ENCODE measurements at regions not wholly inside any gene's neighbourhood (a gene's known extent, or its start where the extent isn't known, plus 50 kb on each side); places are given as distances from the start of the nearest gene placed in this dataset.

- no peaks in the 10 kb centered on the region for H3K79me2 ChIP-seq (ENCODE audit: control insufficient read depth, insufficient read depth, low read length)
- H4K20me1 ChIP-seq (replicated peaks; ENCODE audit: control insufficient read depth, insufficient read depth, low read length) = no peaks in the 10 kb centered on the region
- H3K27me3 ChIP-seq (ENCODE audit: control insufficient read depth in 2 of 2, insufficient read depth in 2 of 2, low read length in 2 of 2) = no peaks in the 10 kb centered on the region
- H3K9me1 ChIP-seq (ENCODE audit: control insufficient read depth, insufficient read depth, low read length) = no peaks in the 10 kb centered on the region
- peak in 1 of 4 experiments; percentile 28 for DNase-seq (ENCODE audit: extremely low read depth in 1 of 4, low spot score in 3 of 4)
- peak overlapping the region; percentile 89 for H2AFZ ChIP-seq (ENCODE audit: low read depth, low read length)
- FAIRE-seq = peak; percentile 70
- H3K27ac ChIP-seq (ENCODE audit: extremely low read depth, low read depth, low read length) = peak overlapping the region; percentile 80
- H3K4me2 ChIP-seq (ENCODE audit: insufficient read depth, low read length) = no peak overlapping the region; the same call in 1 of the 2 replicates
- H3K9ac ChIP-seq (ENCODE audit: insufficient read depth in 1 of 2, low read depth in 2 of 2, low read length in 2 of 2) = peak overlapping the region in 1 of 2 experiments; percentile 53; a peak in 1 of 4 replicates
- H3K4me1 ChIP-seq (replicated peaks in 1 of 2; ENCODE audit: control insufficient read depth in 2 of 2, insufficient read depth in 2 of 2, low read length in 2 of 2) = peaks cover 7 to 43% of the 10 kb centered on the region in 2 experiments
- no peaks in the 10 kb centered on the region for H3K36me3 ChIP-seq (ENCODE audit: control insufficient read depth, insufficient read depth, low read length)
- WGBS (ENCODE audit: insufficient coverage, low coverage, missing lambda C conversion rate) = 17% methylated on average over 4 of the region's 4 CpGs
- intact Hi-C loops (cut with micrococcal nuclease) = loop anchor here (5.0 kb wide), 1 partner anchor 62 kb away; no protein-coding TSS in a partner anchor
- no peaks in the 10 kb centered on the region for H3K9me3 ChIP-seq (replicated peaks; ENCODE audit: control insufficient read depth, insufficient read depth, low read depth, low read length)
- ChIA-PET POLR2A (interaction anchor here (0.8 to 1.0 kb wide), 3 partner anchors 8 to 13 kb away, joined by 3 to 5 read pairs (median 3); no protein-coding TSS in a partner anchor), CTCF (ENCODE audit: low intra/inter-chr PET ratio) (no interaction called here)
- in situ Hi-C loops (cut with MboI) = no loop called here
- ATAC-seq = peak; percentile 20; the same call in 2 of the 3 replicates
- no TSS peak for BruUV-seq (replicated peaks)
- H3K4me3 ChIP-seq = no peak overlapping the region
- no peak for TF ChIP-seq NFIC (IDR thresholded peaks at IDR 0.05)
- 0 out of 2 replicates have a peak, but pooled peaks have one; percentile 16 for TF ChIP-seq HMBOX1 (IDR thresholded peaks at IDR 0.05)
- TF ChIP-seq FOXA1 (IDR thresholded peaks at IDR 0.05; ENCODE audit: borderline replicate concordance) = no peak
- TF ChIP-seq SMAD4 (CRISPR knock-in tag; conservative IDR thresholded peaks at IDR 0.05) = 0 out of 2 replicates have a peak, but pooled peaks have one; percentile 51
- 0 out of 4 replicates have a peak, but pooled peaks of 1 of the 2 experiments have one; percentile 51 for TF ChIP-seq ZNF639 (CRISPR knock-in tag; conservative IDR thresholded peaks at IDR 0.05 in 1 of 2, IDR thresholded peaks at IDR 0.05 in 1 of 2)
- TF ChIP-seq ZNF512 (tag; IDR thresholded peaks at IDR 0.05) = no peak
- no peak for TF ChIP-seq ZBTB5 (IDR thresholded peaks at IDR 0.05)
- TF ChIP-seq ZNF592 (IDR thresholded peaks at IDR 0.05) = peak; percentile 90
- no peak for TF ChIP-seq PTTG1 (tag; IDR thresholded peaks at IDR 0.05; ENCODE audit: low read depth)
Observed at GRCh38 chr2:215770668-215771067, 242.7 kb downstream of the MREG start.
